Testis (tissue), 2 donors: ENCODE measurements at regions not wholly inside any gene's neighbourhood (a gene's known extent, or its start where the extent isn't known, plus 50 kb on each side); places are given as distances from the start of the nearest gene placed in this dataset.

Experiments
- POLR2A ChIP-seq: fragments of 450-650 bp; IDR thresholded peaks from one replicate; pipeline ENCODE4 v1.6.1; 2017; ENCODE audit warnings: antibody characterized with exemption, mild to moderate bottlenecking, moderate library complexity
- TF ChIP-seq, protein P1 (sequence below), 3 experiments: fragments of 450-650 bp in 2 of 3; fragments of 200-600 bp in 1 of 3; sonication (generic) in 1 of 3; IDR thresholded peaks; one replicate each; pipeline ENCODE4 v1.5.1; 2016 to 2019; ENCODE audit warnings: antibody characterized with exemption in 3 of 3, mild to moderate bottlenecking in 2 of 3, moderate library complexity in 1 of 3

- TF ChIP-seq, protein P1, sequence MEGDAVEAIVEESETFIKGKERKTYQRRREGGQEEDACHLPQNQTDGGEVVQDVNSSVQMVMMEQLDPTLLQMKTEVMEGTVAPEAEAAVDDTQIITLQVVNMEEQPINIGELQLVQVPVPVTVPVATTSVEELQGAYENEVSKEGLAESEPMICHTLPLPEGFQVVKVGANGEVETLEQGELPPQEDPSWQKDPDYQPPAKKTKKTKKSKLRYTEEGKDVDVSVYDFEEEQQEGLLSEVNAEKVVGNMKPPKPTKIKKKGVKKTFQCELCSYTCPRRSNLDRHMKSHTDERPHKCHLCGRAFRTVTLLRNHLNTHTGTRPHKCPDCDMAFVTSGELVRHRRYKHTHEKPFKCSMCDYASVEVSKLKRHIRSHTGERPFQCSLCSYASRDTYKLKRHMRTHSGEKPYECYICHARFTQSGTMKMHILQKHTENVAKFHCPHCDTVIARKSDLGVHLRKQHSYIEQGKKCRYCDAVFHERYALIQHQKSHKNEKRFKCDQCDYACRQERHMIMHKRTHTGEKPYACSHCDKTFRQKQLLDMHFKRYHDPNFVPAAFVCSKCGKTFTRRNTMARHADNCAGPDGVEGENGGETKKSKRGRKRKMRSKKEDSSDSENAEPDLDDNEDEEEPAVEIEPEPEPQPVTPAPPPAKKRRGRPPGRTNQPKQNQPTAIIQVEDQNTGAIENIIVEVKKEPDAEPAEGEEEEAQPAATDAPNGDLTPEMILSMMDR (IDR thresholded peaks at IDR 0.05) = no peak
- TF ChIP-seq POLR2A = no peak
Observed at GRCh38 chr17:34758316-34758715, 178.9 kb downstream of the TMEM132E start.
